Panc1 (cell line): ENCODE measurements at regions not wholly inside any gene's neighbourhood (a gene's known extent, or its start where the extent isn't known, plus 50 kb on each side); places are given as distances from the start of the nearest gene placed in this dataset.

ENCODE experiments used
- ATAC-seq: fragments of 200-7000 bp; cut with Tn5 transposase; 2 replicates; pipeline ENCODE4 v1.9.1; 2020; ENCODE audit warnings: mild to moderate bottlenecking, moderate library complexity
- BruUV-seq: library from RNA; stranded (reverse); fragments of 400-500 nt; replicated peaks from 2 replicates; lab custom pipeline; 2021; lab: Mats Ljungman, UMichigan
- CTCF ChIA-PET: fragments of 300-600 bp; sonication (Branson Sonifier 250); formaldehyde crosslinking; loops from one replicate; lab custom pipeline; 2022; ENCODE audit warnings: antibody characterized with exemption; lab: Charles Lee
- POLR2A ChIA-PET: fragments of 300-600 bp; sonication (Branson Sonifier 250); formaldehyde crosslinking; loops from one replicate; lab custom pipeline; 2022; ENCODE audit warnings: antibody characterized with exemption; lab: Charles Lee
- DNase-seq: peaks from one replicate; pipeline ENCODE4 v3.0.0-alpha.2; 2010; ENCODE audit warnings: low read depth, low spot score
- H3K27ac ChIP-seq: 2 replicates; pipeline ENCODE4 v1.5.1; 2011; ENCODE audit warnings: mild to moderate bottlenecking, low read length, inconsistent platforms
- H3K27me3 ChIP-seq: fragments of 200-500 bp; sonication (Bioruptor generic); 2 replicates; pipeline ENCODE4 v1.6.0; 2014; ENCODE audit warnings: low read length, inconsistent platforms; ENCODE audit not compliant: control insufficient read depth, insufficient read depth
- H3K36me3 ChIP-seq: fragments of 200-500 bp; sonication (Bioruptor generic); 2 replicates; pipeline ENCODE4 v1.5.1; 2014; ENCODE audit warnings: inconsistent platforms, mild to moderate bottlenecking, low read length, moderate library complexity; ENCODE audit not compliant: control insufficient read depth, insufficient read depth
- H3K4me1 ChIP-seq: 2 replicates; pipeline ENCODE4 v1.5.1; 2011; ENCODE audit warnings: inconsistent platforms, mild to moderate bottlenecking, low read length, moderate library complexity; ENCODE audit not compliant: control insufficient read depth, insufficient read depth
- H3K4me3 ChIP-seq, 2 experiments: 2 replicates each; pipeline ENCODE4 v1.5.1; 2011 to 2012; ENCODE audit warnings: low read depth in 2 of 2, low read length in 2 of 2, mild to moderate bottlenecking in 2 of 2, inconsistent platforms in 1 of 2, moderate library complexity in 1 of 2
- H3K9me3 ChIP-seq: fragments of 200-500 bp; sonication (Bioruptor generic); 2 replicates; pipeline ENCODE4 v1.5.1; 2014; ENCODE audit warnings: low read depth, mild to moderate bottlenecking, inconsistent platforms, low read length, moderate library complexity; ENCODE audit not compliant: control insufficient read depth, insufficient read depth
- CTCF ChIP-seq: fragments of 450-650 bp; IDR thresholded peaks from 2 replicates; pipeline ENCODE4 v1.5.1; 2017; ENCODE audit warnings: mild to moderate bottlenecking
- POLR2AphosphoS5 ChIP-seq: IDR thresholded peaks from 2 replicates; pipeline ENCODE4 v1.6.1; 2012; ENCODE audit warnings: mild to moderate bottlenecking, low read depth, low read length, moderate library complexity
- TCF7L2 ChIP-seq: IDR thresholded peaks from 2 replicates; pipeline ENCODE4 v1.6.1; 2011; ENCODE audit warnings: mild to moderate bottlenecking, low read depth, low read length, inconsistent platforms
- in situ Hi-C: cut with HindIII; loops from 2 replicates; pipeline ENCODE4 v1.10.0; 2016; ENCODE audit warnings: low sequenced_read_pairs, low pct_unique_long_range_greater_than_20kb
- intact Hi-C: fragments of 100-400 bp; cut with micrococcal nuclease; formaldehyde crosslinking; loops from one replicate; pipeline ENCODE4 v1.10.0; 2022; ENCODE audit not compliant: unreplicated experiment
- TF ChIP-seq, protein P1 (sequence below), 2 experiments: IDR thresholded peaks; 2 replicates each; pipeline ENCODE4 v1.6.1; 2011 to 2012; ENCODE audit warnings: low read depth in 2 of 2, control low read depth in 1 of 2, low read length in 1 of 2, mild to moderate bottlenecking in 1 of 2, moderate library complexity in 1 of 2; ENCODE audit not compliant: insufficient read depth in 1 of 2

- ATAC-seq (no peak), DNase-seq (no peak)
- POLR2A ChIA-PET = no interaction called here
- H3K9me3 ChIP-seq = no peaks in the 10 kb centered on the region
- intact Hi-C loops (no loop called here), in situ Hi-C loops (no loop called here)
- no peak overlapping the region for H3K4me3 ChIP-seq
- CTCF ChIA-PET = no interaction called here
- no TSS peak for BruUV-seq
- TF ChIP-seq POLR2AphosphoS5 (no peak), CTCF (no peak), TCF7L2 (no peak)
- TF ChIP-seq, protein P1, sequence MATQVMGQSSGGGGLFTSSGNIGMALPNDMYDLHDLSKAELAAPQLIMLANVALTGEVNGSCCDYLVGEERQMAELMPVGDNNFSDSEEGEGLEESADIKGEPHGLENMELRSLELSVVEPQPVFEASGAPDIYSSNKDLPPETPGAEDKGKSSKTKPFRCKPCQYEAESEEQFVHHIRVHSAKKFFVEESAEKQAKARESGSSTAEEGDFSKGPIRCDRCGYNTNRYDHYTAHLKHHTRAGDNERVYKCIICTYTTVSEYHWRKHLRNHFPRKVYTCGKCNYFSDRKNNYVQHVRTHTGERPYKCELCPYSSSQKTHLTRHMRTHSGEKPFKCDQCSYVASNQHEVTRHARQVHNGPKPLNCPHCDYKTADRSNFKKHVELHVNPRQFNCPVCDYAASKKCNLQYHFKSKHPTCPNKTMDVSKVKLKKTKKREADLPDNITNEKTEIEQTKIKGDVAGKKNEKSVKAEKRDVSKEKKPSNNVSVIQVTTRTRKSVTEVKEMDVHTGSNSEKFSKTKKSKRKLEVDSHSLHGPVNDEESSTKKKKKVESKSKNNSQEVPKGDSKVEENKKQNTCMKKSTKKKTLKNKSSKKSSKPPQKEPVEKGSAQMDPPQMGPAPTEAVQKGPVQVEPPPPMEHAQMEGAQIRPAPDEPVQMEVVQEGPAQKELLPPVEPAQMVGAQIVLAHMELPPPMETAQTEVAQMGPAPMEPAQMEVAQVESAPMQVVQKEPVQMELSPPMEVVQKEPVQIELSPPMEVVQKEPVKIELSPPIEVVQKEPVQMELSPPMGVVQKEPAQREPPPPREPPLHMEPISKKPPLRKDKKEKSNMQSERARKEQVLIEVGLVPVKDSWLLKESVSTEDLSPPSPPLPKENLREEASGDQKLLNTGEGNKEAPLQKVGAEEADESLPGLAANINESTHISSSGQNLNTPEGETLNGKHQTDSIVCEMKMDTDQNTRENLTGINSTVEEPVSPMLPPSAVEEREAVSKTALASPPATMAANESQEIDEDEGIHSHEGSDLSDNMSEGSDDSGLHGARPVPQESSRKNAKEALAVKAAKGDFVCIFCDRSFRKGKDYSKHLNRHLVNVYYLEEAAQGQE (IDR thresholded peaks at IDR 0.05; ENCODE audit: insufficient read depth in 1 of 2, low read depth in 2 of 2, low read length in 1 of 2) = no peak
- H3K36me3 ChIP-seq = no peaks in the 10 kb centered on the region
- no peaks in the 10 kb centered on the region for H3K4me1 ChIP-seq
- no peak overlapping the region for H3K27ac ChIP-seq
- no peaks in the 10 kb centered on the region for H3K27me3 ChIP-seq
These were observed 72.4 kb downstream of the RTL6 start for GRCh38 chr22:44425694-44426045.

GRCh38 chr22:44424867-44425693, 73.0 kb downstream of the RTL6 start:
- TF ChIP-seq POLR2AphosphoS5 (no peak), TCF7L2 (no peak)
- DNase-seq (no peak), ATAC-seq (no peak)
- POLR2A ChIA-PET = no interaction called here
- Histone ChIP-seq H3K4me1 (no peaks in the 10 kb centered on the region), H3K4me3 (no peak overlapping the region), H3K27me3 (no peaks in the 10 kb centered on the region), H3K36me3 (no peaks in the 10 kb centered on the region), H3K27ac (no peak overlapping the region), H3K9me3 (no peaks in the 10 kb centered on the region)
- in situ Hi-C loops = no loop called here
- no TSS peak for BruUV-seq
- CTCF ChIA-PET = interaction anchor here (0.6 kb wide), 1 partner anchor 65 kb away, joined by 3 read pairs; no protein-coding TSS in a partner anchor
- intact Hi-C loops = no loop called here

DNA sequence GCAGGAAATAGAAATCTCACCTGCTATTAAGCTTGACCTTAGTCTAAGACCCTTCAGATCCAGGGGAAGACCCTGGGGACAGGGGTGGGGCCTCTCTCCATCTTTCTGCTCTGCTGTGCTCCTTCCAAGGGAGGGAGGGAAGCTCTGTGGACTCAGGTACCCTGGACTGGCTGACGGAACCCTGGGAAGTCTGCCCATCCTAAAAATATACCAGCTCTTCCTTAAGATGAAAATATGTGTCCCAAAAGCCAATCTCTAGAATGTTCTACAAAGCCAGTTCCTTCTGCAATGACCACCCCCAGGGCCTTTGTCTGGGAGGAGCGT, 73.7 kb downstream of the RTL6 start:
- intact Hi-C loops (no loop called here), in situ Hi-C loops (no loop called here)
- no peaks in the 10 kb centered on the region for H3K4me1 ChIP-seq
- no peak for DNase-seq
- H3K4me3 ChIP-seq = no peak overlapping the region
- H3K27ac ChIP-seq = no peak overlapping the region
- H3K27me3 ChIP-seq = no peaks in the 10 kb centered on the region
- TF ChIP-seq TCF7L2 (no peak), POLR2AphosphoS5 (no peak)
- H3K36me3 ChIP-seq = no peaks in the 10 kb centered on the region
- POLR2A ChIA-PET = no interaction called here
- CTCF ChIA-PET = interaction anchor here (0.6 kb wide), 1 partner anchor 65 kb away, joined by 3 read pairs; no protein-coding TSS in a partner anchor
- no TSS peak for BruUV-seq
- H3K9me3 ChIP-seq = no peaks in the 10 kb centered on the region
- ATAC-seq = no peak
